ENCODE measurements at regions not wholly inside any gene's neighbourhood (a gene's known extent, or its start where the extent isn't known, plus 50 kb on each side); places are given as distances from the start of the nearest gene placed in this dataset.

DNA sequence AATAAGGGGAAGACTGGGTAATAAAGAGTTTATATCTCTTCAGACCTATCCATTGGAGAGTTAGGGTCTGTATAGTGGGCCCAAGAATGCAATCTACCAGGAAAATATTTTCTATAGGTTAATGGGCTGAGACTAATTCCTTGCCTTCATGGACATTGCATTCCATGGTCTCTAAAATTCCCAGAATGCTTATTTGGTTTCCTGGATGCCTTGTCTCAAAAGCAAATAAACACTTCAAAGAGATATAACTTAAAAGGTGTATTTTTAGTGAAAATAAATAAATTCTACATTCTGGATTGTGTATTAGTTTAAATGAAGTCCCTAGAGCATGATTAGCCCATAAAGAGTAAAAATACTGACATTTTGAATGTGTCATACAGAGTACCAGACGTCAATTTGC lies 550.1 kb upstream of the PKN2 start:
- BruUV-seq (replicated peaks), result no TSS peak
- in situ Hi-C loops (cut with HindIII; ENCODE audit: low pct_unique_long_range_greater_than_20kb, low sequenced_read_pairs), result no loop called here
- CTCF ChIA-PET, result no interaction called here

DNA sequence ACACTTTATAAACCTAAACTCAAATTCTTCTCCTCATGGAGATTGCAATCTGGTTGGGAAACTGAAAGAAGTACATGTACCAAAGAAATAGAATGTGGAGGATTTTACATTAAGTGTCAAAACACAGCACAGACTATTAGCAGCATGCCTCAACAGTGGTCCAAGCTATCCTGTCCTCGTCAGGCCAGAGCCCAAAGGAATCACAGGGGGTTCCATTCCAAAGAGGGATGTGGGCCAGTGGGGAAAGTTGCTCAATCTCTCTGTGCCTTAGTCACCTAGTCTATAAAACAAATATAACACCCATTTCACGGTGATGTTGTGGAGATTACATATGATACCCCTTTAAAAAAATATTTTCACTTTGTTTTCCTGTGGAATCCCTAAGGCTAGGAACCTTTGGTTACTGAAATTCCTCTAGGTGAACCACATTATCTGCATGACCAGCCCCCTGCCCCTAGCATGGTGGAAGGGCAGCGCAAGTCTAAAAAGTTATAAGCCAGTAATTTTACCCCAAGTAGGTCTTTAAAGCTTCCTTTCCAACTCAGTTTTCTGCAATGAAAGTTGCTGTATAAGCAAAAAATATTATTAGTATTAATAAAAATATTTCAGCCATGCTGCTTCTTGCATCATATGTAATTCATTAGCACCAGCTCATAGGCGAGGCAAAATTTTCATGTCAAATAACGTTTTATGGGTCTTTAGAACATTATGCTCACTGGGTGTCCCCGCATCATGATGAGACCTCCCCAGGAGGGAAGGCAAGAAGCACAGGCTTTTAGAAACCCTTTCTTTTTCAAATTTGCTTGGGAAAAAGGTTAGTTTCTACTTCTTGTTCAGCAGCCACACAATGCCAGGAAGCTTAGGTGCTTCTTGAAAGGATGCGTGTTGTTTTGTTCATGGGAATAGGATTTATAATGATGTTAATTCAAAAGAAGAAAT lies 548.8 kb upstream of the PKN2 start:
- in situ Hi-C loops (cut with HindIII; ENCODE audit: low pct_unique_long_range_greater_than_20kb, low sequenced_read_pairs) (no loop called here), intact Hi-C loops (cut with micrococcal nuclease; ENCODE audit: unreplicated experiment) (no loop called here)
- no peak for DNase-seq (ENCODE audit: low read depth, low spot score)
- Histone ChIP-seq H3K27me3 (ENCODE audit: control insufficient read depth, insufficient read depth, low read length) (0 out of 2 replicates have a peak, but pooled peaks cover 3% of the 10 kb centered on the region), H3K4me3 (ENCODE audit: low read depth in 2 of 2, low read length in 2 of 2) (no peak overlapping the region), H3K36me3 (ENCODE audit: control insufficient read depth, insufficient read depth, low read length) (no peaks in the 10 kb centered on the region), H3K9me3 (ENCODE audit: control insufficient read depth, insufficient read depth, low read depth, low read length) (no peaks in the 10 kb centered on the region), H3K4me1 (ENCODE audit: control insufficient read depth, insufficient read depth, low read length) (no peaks in the 10 kb centered on the region), H3K27ac (ENCODE audit: low read length) (no peak overlapping the region)
- no TSS peak for BruUV-seq (replicated peaks)
- ChIA-PET POLR2A (no interaction called here), CTCF (no interaction called here)
- ATAC-seq, result no peak
- TF ChIP-seq, protein P1, sequence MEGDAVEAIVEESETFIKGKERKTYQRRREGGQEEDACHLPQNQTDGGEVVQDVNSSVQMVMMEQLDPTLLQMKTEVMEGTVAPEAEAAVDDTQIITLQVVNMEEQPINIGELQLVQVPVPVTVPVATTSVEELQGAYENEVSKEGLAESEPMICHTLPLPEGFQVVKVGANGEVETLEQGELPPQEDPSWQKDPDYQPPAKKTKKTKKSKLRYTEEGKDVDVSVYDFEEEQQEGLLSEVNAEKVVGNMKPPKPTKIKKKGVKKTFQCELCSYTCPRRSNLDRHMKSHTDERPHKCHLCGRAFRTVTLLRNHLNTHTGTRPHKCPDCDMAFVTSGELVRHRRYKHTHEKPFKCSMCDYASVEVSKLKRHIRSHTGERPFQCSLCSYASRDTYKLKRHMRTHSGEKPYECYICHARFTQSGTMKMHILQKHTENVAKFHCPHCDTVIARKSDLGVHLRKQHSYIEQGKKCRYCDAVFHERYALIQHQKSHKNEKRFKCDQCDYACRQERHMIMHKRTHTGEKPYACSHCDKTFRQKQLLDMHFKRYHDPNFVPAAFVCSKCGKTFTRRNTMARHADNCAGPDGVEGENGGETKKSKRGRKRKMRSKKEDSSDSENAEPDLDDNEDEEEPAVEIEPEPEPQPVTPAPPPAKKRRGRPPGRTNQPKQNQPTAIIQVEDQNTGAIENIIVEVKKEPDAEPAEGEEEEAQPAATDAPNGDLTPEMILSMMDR (IDR thresholded peaks at IDR 0.05), result no peak
- no peak for TF ChIP-seq TCF7L2 (IDR thresholded peaks at IDR 0.05; ENCODE audit: low read depth, low read length)
- no peak for TF ChIP-seq SIN3A (IDR thresholded peaks at IDR 0.05; ENCODE audit: borderline replicate concordance, insufficient read depth, low read depth, low read length)
- TF ChIP-seq, protein P2, sequence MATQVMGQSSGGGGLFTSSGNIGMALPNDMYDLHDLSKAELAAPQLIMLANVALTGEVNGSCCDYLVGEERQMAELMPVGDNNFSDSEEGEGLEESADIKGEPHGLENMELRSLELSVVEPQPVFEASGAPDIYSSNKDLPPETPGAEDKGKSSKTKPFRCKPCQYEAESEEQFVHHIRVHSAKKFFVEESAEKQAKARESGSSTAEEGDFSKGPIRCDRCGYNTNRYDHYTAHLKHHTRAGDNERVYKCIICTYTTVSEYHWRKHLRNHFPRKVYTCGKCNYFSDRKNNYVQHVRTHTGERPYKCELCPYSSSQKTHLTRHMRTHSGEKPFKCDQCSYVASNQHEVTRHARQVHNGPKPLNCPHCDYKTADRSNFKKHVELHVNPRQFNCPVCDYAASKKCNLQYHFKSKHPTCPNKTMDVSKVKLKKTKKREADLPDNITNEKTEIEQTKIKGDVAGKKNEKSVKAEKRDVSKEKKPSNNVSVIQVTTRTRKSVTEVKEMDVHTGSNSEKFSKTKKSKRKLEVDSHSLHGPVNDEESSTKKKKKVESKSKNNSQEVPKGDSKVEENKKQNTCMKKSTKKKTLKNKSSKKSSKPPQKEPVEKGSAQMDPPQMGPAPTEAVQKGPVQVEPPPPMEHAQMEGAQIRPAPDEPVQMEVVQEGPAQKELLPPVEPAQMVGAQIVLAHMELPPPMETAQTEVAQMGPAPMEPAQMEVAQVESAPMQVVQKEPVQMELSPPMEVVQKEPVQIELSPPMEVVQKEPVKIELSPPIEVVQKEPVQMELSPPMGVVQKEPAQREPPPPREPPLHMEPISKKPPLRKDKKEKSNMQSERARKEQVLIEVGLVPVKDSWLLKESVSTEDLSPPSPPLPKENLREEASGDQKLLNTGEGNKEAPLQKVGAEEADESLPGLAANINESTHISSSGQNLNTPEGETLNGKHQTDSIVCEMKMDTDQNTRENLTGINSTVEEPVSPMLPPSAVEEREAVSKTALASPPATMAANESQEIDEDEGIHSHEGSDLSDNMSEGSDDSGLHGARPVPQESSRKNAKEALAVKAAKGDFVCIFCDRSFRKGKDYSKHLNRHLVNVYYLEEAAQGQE (IDR thresholded peaks at IDR 0.05; ENCODE audit: insufficient read depth in 1 of 2, low read depth in 2 of 2, low read length in 1 of 2), result no peak
- TF ChIP-seq POLR2AphosphoS5 (IDR thresholded peaks at IDR 0.05; ENCODE audit: low read depth, low read length), result no peak

More for the DNA sequence above, 550.1 kb upstream of the PKN2 start:
- Histone ChIP-seq H3K36me3 (ENCODE audit: control insufficient read depth, insufficient read depth, low read length) (no peaks in the 10 kb centered on the region), H3K9me3 (ENCODE audit: control insufficient read depth, insufficient read depth, low read depth, low read length) (no peaks in the 10 kb centered on the region), H3K27ac (ENCODE audit: low read length) (no peak overlapping the region), H3K4me3 (ENCODE audit: low read depth in 2 of 2, low read length in 2 of 2) (no peak overlapping the region), H3K4me1 (ENCODE audit: control insufficient read depth, insufficient read depth, low read length) (no peaks in the 10 kb centered on the region), H3K27me3 (ENCODE audit: control insufficient read depth, insufficient read depth, low read length) (no peaks in the 10 kb centered on the region)
- POLR2A ChIA-PET, result no interaction called here
- DNase-seq (ENCODE audit: low read depth, low spot score) (no peak), ATAC-seq (no peak)
- intact Hi-C loops (cut with micrococcal nuclease; ENCODE audit: unreplicated experiment), result no loop called here
- TF ChIP-seq POLR2AphosphoS5 (IDR thresholded peaks at IDR 0.05; ENCODE audit: low read depth, low read length) (no peak), TCF7L2 (IDR thresholded peaks at IDR 0.05; ENCODE audit: low read depth, low read length) (no peak), SIN3A (IDR thresholded peaks at IDR 0.05; ENCODE audit: borderline replicate concordance, insufficient read depth, low read depth, low read length) (no peak)
- TF ChIP-seq, protein P2 (IDR thresholded peaks at IDR 0.05; ENCODE audit: insufficient read depth in 1 of 2, low read depth in 2 of 2, low read length in 1 of 2), result no peak
- TF ChIP-seq, protein P1 (IDR thresholded peaks at IDR 0.05), result no peak

All from Panc1 (cell line).